H9 (cell line): ENCODE measurements at regions not wholly inside any gene's neighbourhood (a gene's known extent, or its start where the extent isn't known, plus 50 kb on each side); places are given as distances from the start of the nearest gene placed in this dataset.
A peak's percentile ranks its signal among the peaks of the same experiment; 100 is the strongest.

Source experiments
- DNase-seq: peaks from one replicate; pipeline ENCODE4 v3.0.0-alpha.2; 2017
- H2AFZ ChIP-seq: one replicate; pipeline ENCODE4 v1.6.1; 2013; ENCODE audit warnings: mild to moderate bottlenecking, low read length, control low read depth, moderate library complexity
- H2AK5ac ChIP-seq: 2 replicates; pipeline ENCODE4 v1.6.1; 2013; ENCODE audit warnings: low read length, control low read depth, mixed read lengths; ENCODE audit not compliant: insufficient read length
- H2BK120ac ChIP-seq: one replicate; pipeline ENCODE4 v1.6.1; 2013; ENCODE audit warnings: low read depth, mild to moderate bottlenecking, low read length, control low read depth, inconsistent platforms; ENCODE audit not compliant: poor library complexity, severe bottlenecking
- H2BK12ac ChIP-seq: 2 replicates; pipeline ENCODE4 v1.6.1; 2013; ENCODE audit warnings: low read length, control low read depth, mixed read lengths, low read depth; ENCODE audit not compliant: insufficient read length
- H2BK15ac ChIP-seq: 2 replicates; pipeline ENCODE4 v1.6.1; 2013; ENCODE audit warnings: low read depth, low read length, control low read depth
- H2BK20ac ChIP-seq: one replicate; pipeline ENCODE4 v1.6.1; 2013; ENCODE audit warnings: low read depth, mild to moderate bottlenecking, low read length, control low read depth, inconsistent platforms; ENCODE audit not compliant: poor library complexity, severe bottlenecking
- H2BK5ac ChIP-seq: 2 replicates; pipeline ENCODE4 v1.6.1; 2013; ENCODE audit warnings: low read length, control low read depth, mixed read lengths; ENCODE audit not compliant: insufficient read length
- H3K14ac ChIP-seq: 2 replicates; pipeline ENCODE4 v1.6.1; 2013; ENCODE audit warnings: low read length, control low read depth; ENCODE audit not compliant: insufficient read depth
- H3K18ac ChIP-seq: 2 replicates; pipeline ENCODE4 v1.6.1; 2013; ENCODE audit warnings: low read depth, mild to moderate bottlenecking, mixed read lengths, low read length, control low read depth; ENCODE audit not compliant: insufficient read length
- H3K23ac ChIP-seq: 2 replicates; pipeline ENCODE4 v1.6.1; 2013; ENCODE audit warnings: low read length, control low read depth, mixed read lengths, low read depth; ENCODE audit not compliant: insufficient read length
- H3K23me2 ChIP-seq: 2 replicates; pipeline ENCODE4 v1.6.1; 2013; ENCODE audit warnings: low read depth, mild to moderate bottlenecking, mixed read lengths, low read length, control low read depth; ENCODE audit not compliant: insufficient read length, poor library complexity, severe bottlenecking
- H3K27ac ChIP-seq: 2 replicates; pipeline ENCODE4 v1.5.1; 2013; ENCODE audit warnings: low read length, control low read depth, mixed read lengths, low read depth; ENCODE audit not compliant: insufficient read length
- H3K27me3 ChIP-seq: 2 replicates; pipeline ENCODE4 v1.6.1; 2013; ENCODE audit warnings: low read length, control low read depth, inconsistent platforms; ENCODE audit not compliant: insufficient read depth
- H3K4ac ChIP-seq: 2 replicates; pipeline ENCODE4 v1.6.1; 2013; ENCODE audit warnings: low read depth, mild to moderate bottlenecking, control low read depth, inconsistent platforms, low read length, moderate library complexity
- H3K4me1 ChIP-seq: 2 replicates; pipeline ENCODE4 v1.6.1; 2013; ENCODE audit warnings: low read length, control low read depth, inconsistent platforms; ENCODE audit not compliant: insufficient read depth
- H3K4me2 ChIP-seq: 2 replicates; pipeline ENCODE4 v1.6.1; 2013; ENCODE audit warnings: low read length, control low read depth, mixed read lengths; ENCODE audit not compliant: insufficient read length, insufficient read depth
- H3K56ac ChIP-seq: 2 replicates; pipeline ENCODE4 v1.6.1; 2013; ENCODE audit warnings: low read depth, mild to moderate bottlenecking, mixed read lengths, low read length, control low read depth; ENCODE audit not compliant: insufficient read length
- H3K79me1 ChIP-seq: 2 replicates; pipeline ENCODE4 v1.6.1; 2013; ENCODE audit warnings: low read depth, mild to moderate bottlenecking, moderate library complexity, low read length, control low read depth, inconsistent platforms; ENCODE audit not compliant: insufficient read depth, poor library complexity, severe bottlenecking
- H3K79me2 ChIP-seq: 2 replicates; pipeline ENCODE4 v1.6.1; 2013; ENCODE audit warnings: low read length, control low read depth, inconsistent platforms; ENCODE audit not compliant: insufficient read depth
- H3K9ac ChIP-seq: 2 replicates; pipeline ENCODE4 v1.6.1; 2013; ENCODE audit warnings: low read length, control low read depth, mixed read lengths; ENCODE audit not compliant: insufficient read length; ENCODE audit errors: extremely low read depth
- H3K9me3 ChIP-seq: one replicate; pipeline ENCODE4 v1.6.1; 2013; ENCODE audit warnings: low read depth, low read length, inconsistent platforms; ENCODE audit not compliant: control insufficient read depth
- H3T11ph ChIP-seq: one replicate; pipeline ENCODE4 v1.6.1; 2013; ENCODE audit warnings: mild to moderate bottlenecking, low read length, control low read depth, inconsistent platforms
- H4K20me1 ChIP-seq: one replicate; pipeline ENCODE4 v1.6.1; 2013; ENCODE audit not compliant: control insufficient read depth, insufficient read length, insufficient read depth
- H4K5ac ChIP-seq: 2 replicates; pipeline ENCODE4 v1.6.1; 2013; ENCODE audit warnings: low read depth, mild to moderate bottlenecking, mixed read lengths, low read length, control low read depth; ENCODE audit not compliant: insufficient read length
- H4K8ac ChIP-seq: replicated peaks from 2 replicates; pipeline ENCODE4 v1.6.1; 2013; ENCODE audit warnings: low read length, control low read depth, mixed read lengths, low read depth; ENCODE audit not compliant: insufficient read length
- H4K91ac ChIP-seq: 2 replicates; pipeline ENCODE4 v1.6.1; 2013; ENCODE audit warnings: low read depth, mild to moderate bottlenecking, moderate library complexity, mixed read lengths, low read length, control low read depth; ENCODE audit not compliant: insufficient read length
- H3K27ac Mint-ChIP-seq, 3 experiments: 2 replicates in 2 of 3; 3 replicates in 1 of 3; pipeline ENCODE4 v1.8.0; 2020 to 2021; ENCODE audit warnings: mixed read lengths in 3 of 3, mild to moderate bottlenecking in 1 of 3, moderate library complexity in 1 of 3
- H3K27me3 Mint-ChIP-seq: 2 replicates; pipeline ENCODE4 v1.8.0; 2021; ENCODE audit warnings: low read depth, mild to moderate bottlenecking, moderate library complexity, mixed read lengths
- H3K36me3 Mint-ChIP-seq, 3 experiments: 2 replicates in 2 of 3; 3 replicates in 1 of 3; pipeline ENCODE4 v1.8.0; 2020 to 2021; ENCODE audit warnings: low read depth in 3 of 3, mixed read lengths in 3 of 3; ENCODE audit not compliant: insufficient read depth in 1 of 3
- H3K4me1 Mint-ChIP-seq, 2 experiments: 2 replicates each; pipeline ENCODE4 v1.8.0; 2020; ENCODE audit warnings: mixed read lengths in 2 of 2
- H3K4me3 Mint-ChIP-seq, 2 experiments: 2 replicates in 1 of 2; 3 replicates in 1 of 2; pipeline ENCODE4 v1.8.0; 2020 to 2021; ENCODE audit warnings: mild to moderate bottlenecking in 2 of 2, mixed read lengths in 2 of 2, moderate library complexity in 1 of 2
- H3K9me3 Mint-ChIP-seq, 2 experiments: 2 replicates in 1 of 2; 3 replicates in 1 of 2; pipeline ENCODE4 v1.8.0; 2020; ENCODE audit warnings: mild to moderate bottlenecking in 2 of 2, mixed read lengths in 2 of 2, moderate library complexity in 1 of 2
- CTCF ChIP-seq: fragments of 200-600 bp; sonication (generic); conservative IDR thresholded peaks from 3 replicates; pipeline ENCODE4 v1.8.0; 2021; ENCODE audit warnings: antibody characterized with exemption, mild to moderate bottlenecking
- WGBS: extraction: QIAGEN DNeasy Blood & Tissue Kit; methylation state at CpG from one replicate; pipeline ENCODE4 v1.1.7; 2013; ENCODE audit warnings: missing lambda C conversion rate, low lambda C conversion rate, mixed read lengths; ENCODE audit not compliant: insufficient read length; ENCODE audit errors: extremely low coverage; 5-methylcytosine and 5-hydroxymethylcytosine counted together

GRCh38 chr1:58904299-58905125 lies 120.7 kb upstream of the JUN start:
- H3K4me3 Mint-ChIP-seq, result peak overlapping the region; percentile 67 to 79
- no peak for TF ChIP-seq CTCF
- WGBS, result 100% methylated on average over 1 of the region's 8 CpGs

More at GRCh38 chr1:58904299-58905125, 120.7 kb upstream of the JUN start:
- Mint-ChIP-seq H3K27me3 (peaks cover 10% of the 10 kb centered on the region), H3K27ac (no peak overlapping the region), H3K36me3 (no peaks in the 10 kb centered on the region), H3K4me1 (peaks cover 15 to 22% of the 10 kb centered on the region in 2 experiments), H3K9me3 (no peaks in the 10 kb centered on the region)
- Histone ChIP-seq H3K27ac (no peak overlapping the region), H3K9me3 (no peaks in the 10 kb centered on the region), H4K8ac (no peak overlapping the region), H3K79me1 (no peaks in the 10 kb centered on the region), H2BK15ac (no peak overlapping the region), H3K4ac (no peak overlapping the region), H2BK5ac (no peak overlapping the region), H3K27me3 (no peaks in the 10 kb centered on the region), H3K56ac (no peak overlapping the region), H2BK20ac (no peak overlapping the region), H3T11ph (no peak overlapping the region), H2BK12ac (no peak overlapping the region), H4K20me1 (no peaks in the 10 kb centered on the region), H3K79me2 (no peaks in the 10 kb centered on the region), H2AK5ac (no peak overlapping the region), H3K23me2 (peaks cover 5% of the 10 kb centered on the region), H3K9ac (peak overlapping the region; percentile 28), H2AFZ (no peak overlapping the region), H3K14ac (peak overlapping the region; percentile 76), H3K23ac (no peak overlapping the region), H3K4me1 (no peaks in the 10 kb centered on the region), H3K4me2 (peak overlapping the region; percentile 71), H2BK120ac (no peak overlapping the region), H4K5ac (no peak overlapping the region), H4K91ac (no peak overlapping the region), H3K18ac (peak overlapping the region; percentile 18)
- DNase-seq, result no peak
